ENCODE measurements at regions not wholly inside any gene's neighbourhood (a gene's known extent, or its start where the extent isn't known, plus 50 kb on each side); places are given as distances from the start of the nearest gene placed in this dataset.

DNA sequence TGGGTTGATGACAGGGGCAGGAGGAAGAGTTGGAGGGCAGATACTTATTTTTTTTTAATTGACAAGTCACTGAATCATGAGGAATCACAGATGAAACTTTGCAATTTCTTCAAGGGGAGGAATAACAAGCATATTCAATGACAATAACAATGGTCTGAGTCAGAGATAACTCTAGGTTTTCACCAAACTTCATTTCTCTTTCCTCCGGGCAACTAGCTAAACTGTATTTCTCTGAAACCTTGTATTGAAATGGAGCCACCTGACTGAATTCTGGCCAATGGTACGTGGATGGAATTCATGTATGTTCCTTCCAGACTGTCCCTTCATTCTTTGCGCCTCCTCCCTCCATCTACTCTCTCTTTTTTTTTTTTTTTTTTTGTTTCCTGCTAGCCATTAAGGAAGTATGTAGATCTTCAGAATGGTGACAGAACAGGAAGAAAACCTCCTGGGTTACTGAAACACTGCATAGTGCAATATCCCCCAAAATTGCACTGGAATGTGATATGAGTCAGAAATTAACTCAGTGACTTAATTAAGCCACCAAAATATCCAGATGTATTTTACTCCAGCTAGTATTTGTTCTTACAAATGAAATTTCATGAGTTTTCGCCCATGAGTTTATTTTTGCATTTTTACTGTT is 495.4 kb downstream of the OTOL1 start:
- no peak for TF ChIP-seq CTCF (conservative IDR thresholded peaks at IDR 0.05; ENCODE audit: low read length)
- no peak for TF ChIP-seq EZH2phosphoT487 (IDR thresholded peaks at IDR 0.05; ENCODE audit: borderline replicate concordance)

All from Loucy (cell line).